ENCODE measurements at regions not wholly inside any gene's neighbourhood (a gene's known extent, or its start where the extent isn't known, plus 50 kb on each side); places are given as distances from the start of the nearest gene placed in this dataset.
"Not testable (repeated sequence)": the region's sequence is repeated elsewhere in the genome, so short reads cannot be mapped to it uniquely, and the experiment has no call there.

- DNase-seq (ENCODE audit: low read depth in 2 of 2) = no peak
Observed at GRCh38 chr2:234695981-234696380, 199.1 kb upstream of the ARL4C start.

GRCh38 chr2:234694244-234695013 is 197.5 kb upstream of the ARL4C start:
- DNase-seq (ENCODE audit: low read depth in 2 of 2) = no peak

GRCh38 chr2:234693681-234694190 is 196.9 kb upstream of the ARL4C start:
- DNase-seq (ENCODE audit: low read depth in 2 of 2) = not testable (repeated sequence)

GRCh38 chr2:234693191-234693590 is 196.3 kb upstream of the ARL4C start:
- not testable (repeated sequence) for DNase-seq (ENCODE audit: low read depth in 2 of 2)

- no peak for DNase-seq (ENCODE audit: low read depth in 2 of 2)
Observed at GRCh38 chr2:234691968-234692955, 195.4 kb upstream of the ARL4C start.

- no peak for DNase-seq (ENCODE audit: low read depth in 2 of 2)
Observed at GRCh38 chr2:234691214-234691575, 194.3 kb upstream of the ARL4C start.

- DNase-seq (ENCODE audit: low read depth in 2 of 2) = no peak
Observed at GRCh38 chr2:234690569-234691213, 193.8 kb upstream of the ARL4C start.

GRCh38 chr2:234689911-234690379 is 193.1 kb upstream of the ARL4C start:
- no peak for DNase-seq (ENCODE audit: low read depth in 2 of 2)

- no peak for DNase-seq (ENCODE audit: low read depth in 2 of 2)
Observed at GRCh38 chr2:234687718-234688475, 191.0 kb upstream of the ARL4C start.

GRCh38 chr2:234686088-234686890 is 189.4 kb upstream of the ARL4C start:
- DNase-seq (ENCODE audit: low read depth in 2 of 2) = no peak

GRCh38 chr2:234684466-234684865 is 187.6 kb upstream of the ARL4C start:
- no peak for DNase-seq (ENCODE audit: low read depth in 2 of 2)

GRCh38 chr2:234683950-234684349 is 187.1 kb upstream of the ARL4C start:
- no peak for DNase-seq (ENCODE audit: low read depth in 2 of 2)

- no peak for DNase-seq (ENCODE audit: low read depth in 2 of 2)
Observed at GRCh38 chr2:234682492-234683228, 185.8 kb upstream of the ARL4C start.

- no peak for DNase-seq (ENCODE audit: low read depth in 2 of 2)
Observed at GRCh38 chr2:234680688-234681619, 184.1 kb upstream of the ARL4C start.

- DNase-seq (ENCODE audit: low read depth in 2 of 2) = no peak
Observed at GRCh38 chr2:234679741-234680687, 183.1 kb upstream of the ARL4C start.

- no peak for DNase-seq (ENCODE audit: low read depth in 2 of 2)
Observed at GRCh38 chr2:234679301-234679740, 182.4 kb upstream of the ARL4C start.

- no peak for DNase-seq (ENCODE audit: low read depth in 2 of 2)
Observed at GRCh38 chr2:234678711-234679110, 181.8 kb upstream of the ARL4C start.

Measured in stimulated activated CD8-positive, alpha-beta memory T cell treated with anti-CD3 and anti-CD28 coated beads, Interleukin-2, amount 100 ng/mL, for 48 hours (primary cell).